ENCODE measurements at regions not wholly inside any gene's neighbourhood (a gene's known extent, or its start where the extent isn't known, plus 50 kb on each side); places are given as distances from the start of the nearest gene placed in this dataset.

DNA sequence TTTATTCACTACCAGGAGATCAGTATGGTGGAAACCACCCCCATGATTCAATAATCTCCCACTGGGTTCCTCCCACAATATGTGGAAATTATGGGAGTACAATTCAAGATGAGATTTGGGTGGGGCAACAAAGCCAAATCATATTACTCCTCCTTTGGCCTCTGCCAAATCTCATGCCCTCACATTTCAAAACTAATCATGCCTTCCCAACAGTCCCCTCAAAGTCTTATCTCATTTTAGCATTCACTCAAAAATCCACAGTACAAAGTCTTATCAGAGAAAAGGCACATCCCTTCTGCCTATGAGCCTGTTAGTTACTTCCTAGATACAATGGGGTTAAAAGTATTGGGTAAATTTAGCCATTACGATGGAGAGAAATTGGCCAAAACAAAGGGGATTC lies 989.5 kb upstream of the CNTNAP5 start:
- H3K27ac Mint-ChIP-seq = no peak overlapping the region
- H3K4me1 Mint-ChIP-seq (ENCODE audit: low read depth) = no peaks in the 10 kb centered on the region
- no peak overlapping the region for H3K4me3 Mint-ChIP-seq
- peaks cover 25% of the 10 kb centered on the region for H3K9me3 Mint-ChIP-seq
- no peak for DNase-seq (ENCODE audit: low spot score)
- no peaks in the 10 kb centered on the region for H3K36me3 Mint-ChIP-seq (ENCODE audit: low read depth)
- intact Hi-C loops (cut with micrococcal nuclease) = no loop called here
- H3K27me3 Mint-ChIP-seq (ENCODE audit: insufficient read depth) = no peaks in the 10 kb centered on the region

DNA sequence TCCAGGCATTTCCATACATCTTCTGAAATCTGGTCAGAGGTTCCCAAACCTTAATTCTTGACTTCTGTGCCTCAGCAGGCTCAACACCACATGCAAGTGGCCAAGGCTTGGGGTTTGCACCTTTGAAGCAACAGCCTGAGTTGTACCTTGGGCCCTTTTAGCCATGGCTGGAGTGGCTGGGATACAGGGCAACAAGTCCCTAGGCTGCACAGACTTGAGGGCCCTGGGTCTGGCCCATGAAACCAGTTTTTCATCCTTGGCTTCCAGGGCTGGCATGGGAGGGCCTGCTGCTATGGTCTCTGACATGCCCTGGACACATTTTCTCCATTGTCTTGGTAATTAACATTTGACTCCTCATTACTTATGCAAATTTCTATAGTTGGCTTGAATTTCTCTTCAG lies 988.8 kb upstream of the CNTNAP5 start:
- no peak overlapping the region for H3K27ac Mint-ChIP-seq

DNA sequence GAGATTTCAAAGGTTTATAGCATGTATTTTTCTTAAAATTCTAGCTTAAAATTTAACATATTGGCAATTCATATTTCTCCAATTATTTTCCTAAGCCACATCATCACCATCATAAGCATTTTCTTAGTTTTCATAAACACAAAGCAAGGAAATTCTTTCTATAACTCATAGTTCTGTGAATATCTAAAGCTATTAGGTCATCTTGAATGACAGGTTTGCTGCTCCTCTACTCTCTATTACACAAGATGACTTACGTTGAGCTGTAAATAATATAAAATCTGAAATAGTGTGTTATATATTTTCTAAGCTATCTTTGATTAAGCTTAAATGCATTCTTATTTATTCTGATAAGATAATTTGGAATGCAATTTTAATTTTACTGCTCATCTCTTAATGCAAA lies 984.6 kb upstream of the CNTNAP5 start:
- Mint-ChIP-seq H3K27me3 (ENCODE audit: insufficient read depth) (no peaks in the 10 kb centered on the region), H3K9me3 (peaks cover 4% of the 10 kb centered on the region), H3K36me3 (ENCODE audit: low read depth) (no peaks in the 10 kb centered on the region), H3K27ac (no peak overlapping the region), H3K4me1 (ENCODE audit: low read depth) (no peaks in the 10 kb centered on the region), H3K4me3 (no peak overlapping the region)
- no peak for DNase-seq (ENCODE audit: low spot score)
- intact Hi-C loops (cut with micrococcal nuclease) = no loop called here

More for the DNA sequence above, 988.8 kb upstream of the CNTNAP5 start:
- intact Hi-C loops (cut with micrococcal nuclease) = no loop called here
- Mint-ChIP-seq H3K4me1 (ENCODE audit: low read depth) (no peaks in the 10 kb centered on the region), H3K4me3 (no peak overlapping the region), H3K9me3 (peaks cover 25% of the 10 kb centered on the region), H3K36me3 (ENCODE audit: low read depth) (no peaks in the 10 kb centered on the region), H3K27me3 (ENCODE audit: insufficient read depth) (no peaks in the 10 kb centered on the region)
- no peak for DNase-seq (ENCODE audit: low spot score)

- no peak for DNase-seq (ENCODE audit: low spot score)
- Mint-ChIP-seq H3K4me1 (ENCODE audit: low read depth) (no peaks in the 10 kb centered on the region), H3K36me3 (ENCODE audit: low read depth) (no peaks in the 10 kb centered on the region), H3K9me3 (no peaks in the 10 kb centered on the region), H3K4me3 (no peak overlapping the region), H3K27ac (no peak overlapping the region), H3K27me3 (ENCODE audit: insufficient read depth) (no peaks in the 10 kb centered on the region)
- intact Hi-C loops (cut with micrococcal nuclease) = no loop called here
Measured at GRCh38 chr2:123043458-123043857, 981.6 kb upstream of the CNTNAP5 start.

DNA sequence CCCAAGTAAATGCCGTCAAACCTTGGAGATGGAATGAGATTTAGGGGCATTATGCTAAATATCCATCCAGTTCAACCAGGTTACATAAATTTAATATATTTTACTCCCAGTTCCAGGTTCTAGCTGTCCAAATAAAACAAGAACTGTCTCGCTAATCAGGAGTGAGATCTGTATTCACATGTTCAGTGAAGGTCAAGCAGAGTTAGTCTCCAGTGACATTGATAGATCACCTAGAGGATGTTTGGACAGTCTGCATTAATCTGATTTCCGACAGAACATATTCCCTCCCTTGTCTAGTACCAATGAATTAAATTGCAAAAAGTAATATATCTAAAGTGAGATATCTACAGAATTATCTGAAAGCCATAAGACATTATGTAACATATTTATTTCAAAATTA lies 979.4 kb upstream of the CNTNAP5 start:
- H3K9me3 Mint-ChIP-seq = peaks cover 4% of the 10 kb centered on the region
- no peak overlapping the region for H3K4me3 Mint-ChIP-seq
- no peaks in the 10 kb centered on the region for H3K36me3 Mint-ChIP-seq (ENCODE audit: low read depth)
- no peaks in the 10 kb centered on the region for H3K4me1 Mint-ChIP-seq (ENCODE audit: low read depth)
- no peak for DNase-seq (ENCODE audit: low spot score)
- H3K27ac Mint-ChIP-seq = no peak overlapping the region
- H3K27me3 Mint-ChIP-seq (ENCODE audit: insufficient read depth) = no peaks in the 10 kb centered on the region
- intact Hi-C loops (cut with micrococcal nuclease) = no loop called here

GRCh38 chr2:123047186-123047585 lies 977.9 kb upstream of the CNTNAP5 start:
- no peaks in the 10 kb centered on the region for H3K4me1 Mint-ChIP-seq (ENCODE audit: low read depth)
- no peaks in the 10 kb centered on the region for H3K36me3 Mint-ChIP-seq (ENCODE audit: low read depth)
- peaks cover 6% of the 10 kb centered on the region for H3K9me3 Mint-ChIP-seq

GRCh38 chr2:123051136-123051535 lies 974.0 kb upstream of the CNTNAP5 start:
- intact Hi-C loops (cut with micrococcal nuclease) = no loop called here
- H3K27me3 Mint-ChIP-seq (ENCODE audit: insufficient read depth) = no peaks in the 10 kb centered on the region
- peaks cover 12% of the 10 kb centered on the region for H3K9me3 Mint-ChIP-seq
- DNase-seq (ENCODE audit: low spot score) = no peak
- no peaks in the 10 kb centered on the region for H3K4me1 Mint-ChIP-seq (ENCODE audit: low read depth)
- no peaks in the 10 kb centered on the region for H3K36me3 Mint-ChIP-seq (ENCODE audit: low read depth)
- no peak overlapping the region for H3K4me3 Mint-ChIP-seq
- H3K27ac Mint-ChIP-seq = no peak overlapping the region

More at GRCh38 chr2:123047186-123047585, 977.9 kb upstream of the CNTNAP5 start:
- Mint-ChIP-seq H3K4me3 (no peak overlapping the region), H3K27me3 (ENCODE audit: insufficient read depth) (no peaks in the 10 kb centered on the region), H3K27ac (no peak overlapping the region)
- intact Hi-C loops (cut with micrococcal nuclease) = no loop called here
- DNase-seq (ENCODE audit: low spot score) = no peak

DNA sequence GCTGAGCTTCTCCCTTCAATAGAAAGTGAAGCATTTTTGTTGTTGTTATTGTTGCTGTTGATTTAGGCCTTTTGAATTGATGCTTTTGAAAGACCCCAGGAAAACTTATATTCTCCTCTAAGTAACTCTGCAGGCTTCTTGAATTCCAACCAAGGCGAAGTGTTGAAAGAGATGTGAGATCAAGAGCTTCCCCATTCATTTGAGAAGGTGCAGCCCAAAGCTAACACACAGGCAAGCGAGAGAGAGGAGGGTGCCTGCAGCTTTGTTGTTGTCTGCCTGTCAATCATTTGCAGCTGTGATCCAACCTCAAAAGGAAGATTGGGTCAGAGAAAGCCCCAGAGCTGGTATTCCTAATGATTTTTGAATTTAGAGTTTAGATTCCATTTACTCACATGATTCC lies 963.6 kb upstream of the CNTNAP5 start:
- intact Hi-C loops (cut with micrococcal nuclease) = no loop called here
- no peak for DNase-seq (ENCODE audit: low spot score)
- Mint-ChIP-seq H3K9me3 (peaks cover 31% of the 10 kb centered on the region), H3K27ac (no peak overlapping the region), H3K36me3 (ENCODE audit: low read depth) (no peaks in the 10 kb centered on the region), H3K4me1 (ENCODE audit: low read depth) (no peaks in the 10 kb centered on the region), H3K4me3 (no peak overlapping the region), H3K27me3 (ENCODE audit: insufficient read depth) (no peaks in the 10 kb centered on the region)

- H3K9me3 Mint-ChIP-seq = peaks cover 26% of the 10 kb centered on the region
- H3K27me3 Mint-ChIP-seq (ENCODE audit: insufficient read depth) = no peaks in the 10 kb centered on the region
- no peak for DNase-seq (ENCODE audit: low spot score)
- intact Hi-C loops (cut with micrococcal nuclease) = no loop called here
- H3K36me3 Mint-ChIP-seq (ENCODE audit: low read depth) = no peaks in the 10 kb centered on the region
- no peak overlapping the region for H3K27ac Mint-ChIP-seq
- no peaks in the 10 kb centered on the region for H3K4me1 Mint-ChIP-seq (ENCODE audit: low read depth)
- H3K4me3 Mint-ChIP-seq = no peak overlapping the region
Measured at GRCh38 chr2:123073371-123073770, 951.7 kb upstream of the CNTNAP5 start.

DNA sequence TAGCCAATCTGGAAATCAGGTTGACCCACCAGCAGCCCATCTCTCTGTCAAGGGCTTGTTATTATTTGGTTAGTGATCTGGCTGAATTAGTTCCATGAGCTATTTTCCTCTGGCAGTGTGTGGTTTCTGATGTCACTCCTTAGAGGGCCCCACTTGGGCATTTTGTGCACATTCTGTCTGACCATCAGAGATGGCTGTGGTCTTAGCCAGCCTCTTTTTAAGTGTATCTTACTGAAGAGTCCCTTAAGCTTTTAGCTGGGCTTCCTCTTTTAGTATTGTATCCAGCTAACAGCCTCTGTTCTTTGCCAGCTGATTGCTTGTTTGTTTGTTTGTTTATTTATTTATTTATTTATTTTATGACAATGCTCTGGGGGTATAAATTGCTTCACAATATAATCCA lies 951.1 kb upstream of the CNTNAP5 start:
- Mint-ChIP-seq H3K27me3 (ENCODE audit: insufficient read depth) (no peaks in the 10 kb centered on the region), H3K4me1 (ENCODE audit: low read depth) (no peaks in the 10 kb centered on the region), H3K9me3 (peaks cover 26% of the 10 kb centered on the region), H3K27ac (no peak overlapping the region), H3K4me3 (no peak overlapping the region), H3K36me3 (ENCODE audit: low read depth) (no peaks in the 10 kb centered on the region)
- no peak for DNase-seq (ENCODE audit: low spot score)
- intact Hi-C loops (cut with micrococcal nuclease) = no loop called here

- no peaks in the 10 kb centered on the region for H3K27me3 Mint-ChIP-seq (ENCODE audit: insufficient read depth)
- H3K9me3 Mint-ChIP-seq = peaks cover 26% of the 10 kb centered on the region
- DNase-seq (ENCODE audit: low spot score) = no peak
- H3K4me3 Mint-ChIP-seq = no peak overlapping the region
- H3K27ac Mint-ChIP-seq = no peak overlapping the region
- no peaks in the 10 kb centered on the region for H3K36me3 Mint-ChIP-seq (ENCODE audit: low read depth)
- H3K4me1 Mint-ChIP-seq (ENCODE audit: low read depth) = no peaks in the 10 kb centered on the region
- intact Hi-C loops (cut with micrococcal nuclease) = no loop called here
Measured at GRCh38 chr2:123077101-123077500, 948.0 kb upstream of the CNTNAP5 start.

- no peak for DNase-seq (ENCODE audit: low spot score)
- intact Hi-C loops (cut with micrococcal nuclease) = no loop called here
- Mint-ChIP-seq H3K27ac (no peak overlapping the region), H3K4me3 (no peak overlapping the region), H3K36me3 (ENCODE audit: low read depth) (no peaks in the 10 kb centered on the region), H3K27me3 (ENCODE audit: insufficient read depth) (no peaks in the 10 kb centered on the region), H3K4me1 (ENCODE audit: low read depth) (no peaks in the 10 kb centered on the region), H3K9me3 (peaks cover 23% of the 10 kb centered on the region)
Measured at GRCh38 chr2:123080331-123080730, 944.8 kb upstream of the CNTNAP5 start.

DNA sequence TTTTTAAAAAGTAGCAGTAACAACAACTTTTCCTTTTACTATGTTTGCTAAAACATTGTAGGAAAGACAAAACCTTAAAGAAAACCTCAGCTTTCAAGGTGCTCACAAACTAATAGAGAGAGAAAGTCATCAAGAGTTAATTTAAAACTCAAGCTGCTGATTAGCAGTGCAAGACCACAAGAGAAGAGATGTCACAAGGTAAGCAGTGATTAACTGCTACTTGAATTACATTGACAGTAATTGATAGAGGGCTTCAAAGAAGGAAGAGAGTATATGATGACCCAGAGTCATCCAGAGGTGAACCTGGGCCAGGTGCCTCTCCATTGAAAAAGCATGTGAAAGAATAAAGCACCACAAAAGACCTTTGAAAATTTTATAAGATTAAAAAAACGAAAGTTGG lies 939.6 kb upstream of the CNTNAP5 start:
- Mint-ChIP-seq H3K9me3 (peaks cover 11% of the 10 kb centered on the region), H3K4me3 (no peak overlapping the region), H3K27ac (no peak overlapping the region), H3K27me3 (ENCODE audit: insufficient read depth) (no peaks in the 10 kb centered on the region), H3K4me1 (ENCODE audit: low read depth) (no peaks in the 10 kb centered on the region), H3K36me3 (ENCODE audit: low read depth) (no peaks in the 10 kb centered on the region)
- DNase-seq (ENCODE audit: low spot score) = no peak
- intact Hi-C loops (cut with micrococcal nuclease) = no loop called here

DNA sequence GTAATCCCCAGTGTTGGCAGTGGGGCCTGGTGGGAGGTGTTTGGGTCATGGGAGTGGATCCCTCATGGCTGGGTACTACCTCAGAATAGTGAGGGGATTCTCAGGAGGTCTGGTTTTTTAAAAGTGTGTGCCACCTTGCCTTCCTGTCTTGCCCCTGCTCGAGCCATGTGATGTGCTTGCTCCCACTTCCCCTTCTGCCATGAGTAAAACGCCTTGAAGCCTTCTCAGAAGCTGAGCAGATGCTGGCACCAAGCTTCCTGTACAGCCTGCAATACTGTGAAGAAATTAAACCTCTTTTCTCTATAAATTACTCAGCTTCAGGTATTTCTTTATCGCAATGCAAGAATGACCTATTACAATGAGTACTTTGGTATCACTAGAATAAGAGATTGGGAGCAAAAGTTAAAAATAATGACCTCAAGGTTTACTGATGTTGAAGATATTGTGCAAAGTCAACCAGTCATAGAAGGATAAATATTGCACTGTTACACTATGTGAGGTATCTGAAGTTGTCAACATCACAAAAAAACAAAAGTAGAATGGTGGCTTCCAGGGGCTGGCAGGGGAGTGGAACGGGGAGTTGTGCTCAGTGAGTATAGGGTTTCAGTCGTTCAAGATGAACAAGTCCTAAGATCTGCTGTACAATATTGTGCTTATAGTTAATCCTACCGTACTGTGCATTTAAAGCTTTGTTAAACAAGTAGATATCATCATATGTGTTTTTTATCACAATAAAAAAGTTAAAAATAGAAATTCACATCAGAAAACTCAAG lies 938.3 kb upstream of the CNTNAP5 start:
- Mint-ChIP-seq H3K9me3 (peaks cover 10% of the 10 kb centered on the region), H3K27ac (no peak overlapping the region), H3K4me1 (ENCODE audit: low read depth) (no peaks in the 10 kb centered on the region), H3K4me3 (no peak overlapping the region), H3K36me3 (ENCODE audit: low read depth) (no peaks in the 10 kb centered on the region), H3K27me3 (ENCODE audit: insufficient read depth) (no peaks in the 10 kb centered on the region)
- no peak for DNase-seq (ENCODE audit: low spot score)
- intact Hi-C loops (cut with micrococcal nuclease) = no loop called here
